ENCODE measurements at regions not wholly inside any gene's neighbourhood (a gene's known extent, or its start where the extent isn't known, plus 50 kb on each side); places are given as distances from the start of the nearest gene placed in this dataset.

GRCh38 chr5:2068531-2068930 is 185.8 kb upstream of the IRX4 start:
- TF ChIP-seq CTCF (conservative IDR thresholded peaks at IDR 0.05; ENCODE audit: low read depth in 2 of 2) (no peak), POLR2AphosphoS5 (IDR thresholded peaks at IDR 0.05; ENCODE audit: low read depth) (no peak), CREB1 (CRISPR knock-in tag; IDR thresholded peaks at IDR 0.05; ENCODE audit: low read depth) (no peak)

All from GM23338 (cell line).